Fibroblast of lung (primary cell): ENCODE measurements at regions not wholly inside any gene's neighbourhood (a gene's known extent, or its start where the extent isn't known, plus 50 kb on each side); places are given as distances from the start of the nearest gene placed in this dataset.

Source experiments
- EZH2 ChIP-seq: IDR thresholded peaks from 2 replicates; pipeline ENCODE4 v1.5.1; 2012; ENCODE audit warnings: low read length, control low read depth, mild to moderate bottlenecking; ENCODE audit errors: missing control alignments
- TF ChIP-seq, protein P1 (sequence below), 2 donors: IDR thresholded peaks in 1 of 2; conservative IDR thresholded peaks in 1 of 2; 1 replicate in 1 of 2; 2 replicates in 1 of 2; pipeline ENCODE4 v1.5.1; 2011 to 2012; ENCODE audit warnings: low read length in 2 of 2, control low read depth in 1 of 2, inconsistent platforms in 1 of 2, low read depth in 1 of 2, mild to moderate bottlenecking in 1 of 2

DNA sequence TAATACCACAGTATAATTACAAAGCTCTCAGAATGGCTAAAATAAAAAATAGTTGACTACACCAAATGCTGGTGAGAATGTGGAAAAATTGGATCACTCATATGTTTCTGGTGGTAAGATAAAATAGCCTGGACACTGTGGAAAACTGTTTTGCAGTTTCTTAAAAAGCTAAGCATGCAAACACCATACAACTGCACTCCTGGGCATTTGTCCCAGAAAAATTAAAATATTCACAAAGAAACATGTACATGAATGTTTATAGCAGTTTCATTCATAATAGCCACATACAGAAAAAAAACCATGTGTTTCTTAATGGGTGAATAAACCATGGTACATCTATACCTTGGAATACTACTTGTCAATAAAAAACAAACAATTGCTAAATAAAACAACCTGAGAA, 172.9 kb downstream of the AHR start:
- TF ChIP-seq, protein P1, sequence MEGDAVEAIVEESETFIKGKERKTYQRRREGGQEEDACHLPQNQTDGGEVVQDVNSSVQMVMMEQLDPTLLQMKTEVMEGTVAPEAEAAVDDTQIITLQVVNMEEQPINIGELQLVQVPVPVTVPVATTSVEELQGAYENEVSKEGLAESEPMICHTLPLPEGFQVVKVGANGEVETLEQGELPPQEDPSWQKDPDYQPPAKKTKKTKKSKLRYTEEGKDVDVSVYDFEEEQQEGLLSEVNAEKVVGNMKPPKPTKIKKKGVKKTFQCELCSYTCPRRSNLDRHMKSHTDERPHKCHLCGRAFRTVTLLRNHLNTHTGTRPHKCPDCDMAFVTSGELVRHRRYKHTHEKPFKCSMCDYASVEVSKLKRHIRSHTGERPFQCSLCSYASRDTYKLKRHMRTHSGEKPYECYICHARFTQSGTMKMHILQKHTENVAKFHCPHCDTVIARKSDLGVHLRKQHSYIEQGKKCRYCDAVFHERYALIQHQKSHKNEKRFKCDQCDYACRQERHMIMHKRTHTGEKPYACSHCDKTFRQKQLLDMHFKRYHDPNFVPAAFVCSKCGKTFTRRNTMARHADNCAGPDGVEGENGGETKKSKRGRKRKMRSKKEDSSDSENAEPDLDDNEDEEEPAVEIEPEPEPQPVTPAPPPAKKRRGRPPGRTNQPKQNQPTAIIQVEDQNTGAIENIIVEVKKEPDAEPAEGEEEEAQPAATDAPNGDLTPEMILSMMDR (conservative IDR thresholded peaks at IDR 0.05 in 1 of 2, IDR thresholded peaks at IDR 0.05 in 1 of 2; ENCODE audit: low read depth in 1 of 2, low read length in 2 of 2) = no peak
- no peak for TF ChIP-seq EZH2
